D721Med (cell line): ENCODE measurements at regions not wholly inside any gene's neighbourhood (a gene's known extent, or its start where the extent isn't known, plus 50 kb on each side); places are given as distances from the start of the nearest gene placed in this dataset.

Experiments used
- DNase-seq: peaks from one replicate; pipeline ENCODE4 v3.0.0; 2011; ENCODE audit warnings: low spot score; ENCODE audit not compliant: insufficient read length
- FAIRE-seq: peaks from 2 replicates; lab custom pipeline; 2011; peaks lifted over from hg19 to GRCh38; lab: Jason Lieb, UNC
- CTCF ChIP-seq: IDR thresholded peaks from 2 replicates; pipeline ENCODE4 v1.5.1; 2012; ENCODE audit warnings: mild to moderate bottlenecking, control low read depth; ENCODE audit not compliant: insufficient read depth; ENCODE audit errors: missing control alignments

- DNase-seq (no peak), FAIRE-seq (no peak)
- no peak for TF ChIP-seq CTCF
Observed at GRCh38 chr5:90305041-90305720, 104.4 kb downstream of the CETN3 start.

DNA sequence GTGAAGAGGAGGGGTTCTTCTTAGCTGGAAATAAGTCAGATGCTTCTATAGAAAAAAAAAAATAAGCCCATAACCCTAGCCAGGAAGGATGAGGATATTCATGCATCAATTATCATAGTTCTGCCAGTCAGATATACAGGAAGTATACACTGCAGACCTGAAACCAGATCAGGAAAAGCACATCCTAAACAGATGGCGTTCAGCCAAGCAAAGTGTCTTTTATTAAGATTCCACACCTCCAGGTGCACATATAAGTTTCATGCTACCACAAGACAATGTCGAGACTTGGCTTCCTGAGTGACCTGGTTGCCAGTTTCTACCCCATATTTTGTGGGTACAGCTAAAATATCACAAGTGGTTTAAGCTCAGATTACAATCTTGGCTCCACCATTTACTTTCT lies 108.3 kb downstream of the CETN3 start:
- DNase-seq (no peak), FAIRE-seq (no peak)
- TF ChIP-seq CTCF = no peak

GRCh38 chr5:90297045-90297764 lies 112.4 kb downstream of the CETN3 start:
- DNase-seq (no peak), FAIRE-seq (no peak)
- no peak for TF ChIP-seq CTCF

DNA sequence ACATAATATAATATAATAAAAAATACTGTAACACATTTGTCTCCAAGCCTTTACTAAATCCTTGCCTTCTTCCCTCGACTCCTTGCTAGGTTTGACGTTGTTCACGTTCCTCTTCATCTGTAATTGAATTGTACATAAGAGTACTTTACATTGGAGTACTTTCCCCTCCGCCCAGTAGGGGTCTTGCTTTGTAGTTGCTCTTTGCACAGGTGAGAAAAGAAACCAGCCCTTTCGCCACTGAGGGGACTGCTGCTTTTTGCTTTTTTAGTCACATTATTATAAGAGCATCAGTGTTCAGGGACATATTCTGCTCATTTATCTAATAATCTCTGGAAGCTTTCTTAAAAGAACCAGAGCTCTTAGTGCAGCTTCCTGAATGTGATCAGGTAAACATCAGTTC lies 115.0 kb downstream of the CETN3 start:
- no peak for TF ChIP-seq CTCF
- DNase-seq (no peak), FAIRE-seq (no peak)

- FAIRE-seq = no peak
- TF ChIP-seq CTCF = no peak
- DNase-seq = no peak
Observed at GRCh38 chr5:90293931-90294330, 115.6 kb downstream of the CETN3 start.

DNA sequence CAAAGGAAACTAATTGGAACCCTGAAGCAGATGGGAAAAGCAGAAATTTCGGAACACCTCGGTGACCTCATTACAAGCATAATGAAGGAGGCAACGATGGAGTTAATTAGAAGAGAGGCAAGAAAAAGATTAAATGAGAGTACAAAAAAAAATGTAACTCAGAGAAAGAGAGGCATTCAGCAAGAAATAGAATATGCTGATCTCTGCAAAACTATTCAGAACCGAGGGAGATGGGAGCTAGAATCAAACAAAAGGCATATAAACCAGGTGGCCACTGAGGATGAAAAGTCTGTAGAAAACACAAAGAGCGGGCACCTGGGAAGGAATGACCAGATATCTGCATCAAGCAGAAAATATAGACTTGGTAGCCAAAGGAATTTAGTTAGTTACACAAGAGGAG lies 118.9 kb downstream of the CETN3 start:
- no peak for TF ChIP-seq CTCF
- DNase-seq (no peak), FAIRE-seq (no peak)

- FAIRE-seq (no peak), DNase-seq (no peak)
Observed at GRCh38 chr5:90289837-90290236, 119.7 kb downstream of the CETN3 start.

More at GRCh38 chr5:90289837-90290236, 119.7 kb downstream of the CETN3 start:
- TF ChIP-seq CTCF = no peak
